CD14-positive monocyte (primary cell): ENCODE measurements at regions not wholly inside any gene's neighbourhood (a gene's known extent, or its start where the extent isn't known, plus 50 kb on each side); places are given as distances from the start of the nearest gene placed in this dataset.

Experiments used
- DNase-seq, 3 donors: peaks; one replicate each; pipeline ENCODE4 v3.0.0-alpha.2; 2011 to 2022
- H2AFZ ChIP-seq: 2 replicates; pipeline ENCODE4 v1.6.0; 2012; ENCODE audit warnings: mild to moderate bottlenecking, low read depth, low read length, inconsistent platforms; ENCODE audit not compliant: insufficient read depth, poor library complexity, severe bottlenecking
- H3K27ac ChIP-seq, 2 donors: 1 replicate in 1 of 2; 2 replicates in 1 of 2; pipeline ENCODE4 v1.5.1; 2012 to 2013; ENCODE audit warnings: low read length in 2 of 2, control low read depth in 1 of 2, inconsistent platforms in 1 of 2, low read depth in 1 of 2, mild to moderate bottlenecking in 1 of 2
- H3K27me3 ChIP-seq, 2 donors: one replicate each; pipeline versions ENCODE4 v1.6.0 to v1.6.1; 2011 to 2013; ENCODE audit warnings: low read length in 2 of 2; ENCODE audit not compliant: control insufficient read depth in 2 of 2, insufficient read depth in 2 of 2
- H3K36me3 ChIP-seq, 2 donors: replicated peaks in 1 of 2; 1 replicate in 1 of 2; 2 replicates in 1 of 2; pipeline versions ENCODE4 v1.5.1 to v1.6.1; 2012 to 2013; ENCODE audit warnings: low read length in 2 of 2, control low read depth in 1 of 2, inconsistent platforms in 1 of 2, mild to moderate bottlenecking in 1 of 2; ENCODE audit not compliant: insufficient read depth in 2 of 2, control insufficient read depth in 1 of 2
- H3K4me1 ChIP-seq, 2 donors: 1 replicate in 1 of 2; 2 replicates in 1 of 2; pipeline versions ENCODE4 v1.5.1 to v1.6.1; 2012 to 2013; ENCODE audit warnings: low read length in 2 of 2, control low read depth in 1 of 2, inconsistent platforms in 1 of 2, mild to moderate bottlenecking in 1 of 2, moderate library complexity in 1 of 2; ENCODE audit not compliant: insufficient read depth in 2 of 2, control insufficient read depth in 1 of 2
- H3K4me2 ChIP-seq: replicated peaks from 2 replicates; pipeline ENCODE3; 2012; ENCODE audit warnings: low read length, moderate library complexity, mild to moderate bottlenecking; ENCODE audit not compliant: poor library complexity, severe bottlenecking; ENCODE audit errors: extremely low read depth
- H3K4me3 ChIP-seq, 3 experiments: fragments of 200-600 bp in 1 of 3; sonication (generic) in 1 of 3; replicated peaks in 1 of 3; 1 replicate in 2 of 3; 2 replicates in 1 of 3; pipeline ENCODE4 v1.5.1; 2011 to 2013; ENCODE audit warnings: low read length in 3 of 3, mild to moderate bottlenecking in 3 of 3, control low read depth in 2 of 3, low read depth in 2 of 3, inconsistent platforms in 1 of 3, moderate library complexity in 1 of 3
- H3K79me2 ChIP-seq: 2 replicates; pipeline ENCODE4 v1.6.0; 2012; ENCODE audit warnings: mild to moderate bottlenecking, control low read depth, inconsistent platforms, low read length, moderate library complexity; ENCODE audit not compliant: insufficient read depth
- H3K9ac ChIP-seq: 2 replicates; pipeline ENCODE4 v1.6.0; 2017; ENCODE audit warnings: low read length, mild to moderate bottlenecking; ENCODE audit not compliant: insufficient read depth, poor library complexity, severe bottlenecking
- H3K9me3 ChIP-seq, 2 donors: replicated peaks in 1 of 2; 1 replicate in 1 of 2; 2 replicates in 1 of 2; pipeline versions ENCODE4 v1.5.1 to v1.6.1; 2012 to 2013; ENCODE audit warnings: low read length in 2 of 2, control low read depth in 1 of 2; ENCODE audit not compliant: control insufficient read depth in 1 of 2, insufficient read depth in 1 of 2
- H4K20me1 ChIP-seq: 2 replicates; pipeline ENCODE4 v1.6.0; 2012; ENCODE audit warnings: mild to moderate bottlenecking, low read length, control low read depth, moderate library complexity; ENCODE audit not compliant: insufficient read depth
- H3K27ac Mint-ChIP-seq, 7 donors: one replicate each; pipeline ENCODE4 v1.8.0; 2020; ENCODE audit warnings: mild to moderate bottlenecking in 7 of 7, mixed read lengths in 7 of 7, moderate library complexity in 6 of 7, inconsistent platforms in 2 of 7
- H3K27me3 Mint-ChIP-seq, 3 donors: one replicate each; pipeline ENCODE4 v1.8.0; 2021 to 2022; ENCODE audit warnings: low read depth in 3 of 3, mild to moderate bottlenecking in 3 of 3, mixed read lengths in 3 of 3, moderate library complexity in 3 of 3, inconsistent platforms in 1 of 3
- H3K36me3 Mint-ChIP-seq, 2 donors: one replicate each; pipeline ENCODE4 v1.8.0; 2020; ENCODE audit warnings: mixed read lengths in 2 of 2, inconsistent platforms in 1 of 2, mild to moderate bottlenecking in 1 of 2
- H3K4me1 Mint-ChIP-seq: one replicate; pipeline ENCODE4 v1.8.0; 2020; ENCODE audit warnings: mild to moderate bottlenecking, mixed read lengths
- H3K4me3 Mint-ChIP-seq, 2 donors: one replicate each; pipeline ENCODE4 v1.8.0; 2020; ENCODE audit warnings: mild to moderate bottlenecking in 2 of 2, mixed read lengths in 2 of 2, moderate library complexity in 1 of 2
- H3K9me3 Mint-ChIP-seq, 7 donors: one replicate each; pipeline ENCODE4 v1.8.0; 2020 to 2022; ENCODE audit warnings: mixed read lengths in 7 of 7, mild to moderate bottlenecking in 6 of 7, moderate library complexity in 6 of 7, inconsistent platforms in 2 of 7
- CTCF ChIP-seq: fragments of 200-600 bp; IDR thresholded peaks from one replicate; pipeline ENCODE4 v1.8.0; 2022; ENCODE audit warnings: antibody characterized with exemption, mild to moderate bottlenecking
- WGBS: methylation state at CpG from one replicate; pipeline ENCODE4 v1.1.5; 2013; ENCODE audit warnings: missing lambda C conversion rate; ENCODE audit not compliant: insufficient coverage; 5-methylcytosine and 5-hydroxymethylcytosine counted together
- intact Hi-C, 2 donors: fragments of 100-400 bp; cut with micrococcal nuclease; formaldehyde crosslinking; loops; one replicate each; pipeline versions ENCODE4 v1.15.0 to v1.15.1; 2023

DNA sequence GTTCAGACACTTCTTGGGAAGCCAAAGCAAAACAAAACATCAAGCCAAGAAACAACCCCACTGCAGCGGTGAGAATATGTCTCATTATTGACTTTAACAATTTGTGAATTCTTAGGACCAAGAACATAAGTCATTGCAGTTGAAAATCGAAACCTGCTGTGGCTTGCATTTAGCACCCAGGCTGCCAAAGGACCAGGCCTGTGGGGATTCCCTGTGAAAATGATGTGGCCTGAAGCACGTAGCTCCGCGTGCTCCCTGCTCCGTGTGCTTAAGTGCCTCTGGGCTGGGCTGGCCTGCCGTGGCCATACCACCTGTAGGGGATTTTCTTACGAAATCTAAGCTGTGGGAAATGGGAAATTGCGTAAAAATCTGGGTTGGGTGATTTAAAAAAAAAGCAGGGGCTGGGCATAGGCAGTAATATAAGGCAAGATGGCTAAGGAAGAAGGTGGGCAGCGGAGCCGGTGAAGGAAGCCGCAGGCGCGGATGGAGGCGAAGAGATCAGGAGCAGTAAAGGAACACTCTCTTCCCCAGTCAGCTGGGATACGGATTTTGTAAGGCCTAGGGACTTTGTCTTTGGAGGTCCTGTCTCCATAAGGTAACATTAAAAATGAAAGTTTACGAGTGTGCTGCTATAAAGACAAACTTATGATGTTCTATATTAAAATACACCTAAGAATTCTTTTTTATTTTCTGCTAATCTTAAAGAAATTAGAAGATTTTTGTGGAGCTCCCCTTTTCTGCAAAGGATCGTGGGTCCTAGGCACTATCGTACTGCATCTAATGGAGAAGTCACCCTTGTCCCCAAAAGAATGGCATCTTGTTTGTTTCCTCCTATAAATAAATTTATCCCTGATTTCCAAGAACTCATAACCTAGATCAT lies 189.6 kb upstream of the SEMA6A start:
- no peak for TF ChIP-seq CTCF
- H3K4me3 Mint-ChIP-seq = no peak overlapping the region
- Histone ChIP-seq H3K27ac (no peak overlapping the region), H2AFZ (no peak overlapping the region), H3K79me2 (no peaks in the 10 kb centered on the region), H3K9ac (no peak overlapping the region), H3K4me3 (no peak overlapping the region), H3K36me3 (no peaks in the 10 kb centered on the region), H4K20me1 (no peaks in the 10 kb centered on the region), H3K4me2 (no peak overlapping the region), H3K4me1 (no peaks in the 10 kb centered on the region), H3K9me3 (peaks cover 0 to 4% of the 10 kb centered on the region in 2 donors), H3K27me3 (no peaks in the 10 kb centered on the region)
- intact Hi-C loops = no loop called here
- no peaks in the 10 kb centered on the region for H3K4me1 Mint-ChIP-seq
- peaks cover 1 to 3% (median 2%) of the 10 kb centered on the region in 3 donors for H3K27me3 Mint-ChIP-seq
- H3K9me3 Mint-ChIP-seq = peaks cover 0 to 10% (median 0%) of the 10 kb centered on the region in 7 donors
- no peak overlapping the region for H3K27ac Mint-ChIP-seq
- no peak for DNase-seq
- 65% methylated on average over 8 of the region's 19 CpGs for WGBS
- H3K36me3 Mint-ChIP-seq = no peaks in the 10 kb centered on the region

GRCh38 chr5:116759860-116760640 lies 185.4 kb upstream of the SEMA6A start:
- H3K79me2 ChIP-seq = no peaks in the 10 kb centered on the region
- no peak for DNase-seq
- H3K27ac ChIP-seq = no peak overlapping the region
- 96% methylated on average over 7 of the region's 10 CpGs for WGBS
- no peaks in the 10 kb centered on the region for H4K20me1 ChIP-seq
- H3K27me3 Mint-ChIP-seq = peaks cover 0 to 3% (median 2%) of the 10 kb centered on the region in 3 donors
- intact Hi-C loops = no loop called here
- H3K4me3 ChIP-seq = no peak overlapping the region
- H3K36me3 Mint-ChIP-seq = no peaks in the 10 kb centered on the region
- no peaks in the 10 kb centered on the region for H3K4me1 Mint-ChIP-seq
- no peak overlapping the region for H3K4me2 ChIP-seq
- peaks cover 0 to 10% (median 2%) of the 10 kb centered on the region in 7 donors for H3K9me3 Mint-ChIP-seq
- H3K4me3 Mint-ChIP-seq = no peak overlapping the region
- no peak overlapping the region for H3K9ac ChIP-seq
- H3K4me1 ChIP-seq = no peaks in the 10 kb centered on the region
- H2AFZ ChIP-seq = no peak overlapping the region
- H3K36me3 ChIP-seq = no peaks in the 10 kb centered on the region
- H3K9me3 ChIP-seq = peaks cover 0 to 4% of the 10 kb centered on the region in 2 donors
- H3K27ac Mint-ChIP-seq = no peak overlapping the region
- no peaks in the 10 kb centered on the region for H3K27me3 ChIP-seq
- TF ChIP-seq CTCF = no peak
